ENCODE measurements at regions not wholly inside any gene's neighbourhood (a gene's known extent, or its start where the extent isn't known, plus 50 kb on each side); places are given as distances from the start of the nearest gene placed in this dataset.

- POLR2A ChIA-PET, result no interaction called here
- Mint-ChIP-seq H3K27me3 (peaks cover 4 to 19% (median 6%) of the 10 kb centered on the region in 5 donors), H3K27ac (no peak overlapping the region), H3K9me3 (no peaks in the 10 kb centered on the region), H3K4me3 (no peak overlapping the region), H3K4me1 (no peaks in the 10 kb centered on the region), H3K36me3 (no peaks in the 10 kb centered on the region)
- no peak for DNase-seq
- ATAC-seq, result no peak
Measured at GRCh38 chr3:104604326-104605010, 762.2 kb upstream of the ALCAM start.

- ATAC-seq (no peak), DNase-seq (no peak)
- H3K36me3 Mint-ChIP-seq, result no peaks in the 10 kb centered on the region
- no peak overlapping the region for H3K27ac Mint-ChIP-seq
- H3K9me3 Mint-ChIP-seq, result no peaks in the 10 kb centered on the region
- POLR2A ChIA-PET, result no interaction called here
- H3K27me3 Mint-ChIP-seq, result peaks cover 4 to 19% (median 5%) of the 10 kb centered on the region in 5 donors
- H3K4me1 Mint-ChIP-seq, result no peaks in the 10 kb centered on the region
- no peak overlapping the region for H3K4me3 Mint-ChIP-seq
Measured at GRCh38 chr3:104606812-104607211, 759.9 kb upstream of the ALCAM start.

GRCh38 chr3:104610730-104611652 is 755.7 kb upstream of the ALCAM start:
- Mint-ChIP-seq H3K4me1 (no peaks in the 10 kb centered on the region), H3K27ac (no peak overlapping the region), H3K27me3 (peaks cover 0 to 1% (median 0%) of the 10 kb centered on the region in 5 donors), H3K4me3 (no peak overlapping the region), H3K36me3 (no peaks in the 10 kb centered on the region), H3K9me3 (no peaks in the 10 kb centered on the region)
- no peak for DNase-seq
- no peak for ATAC-seq
- POLR2A ChIA-PET, result no interaction called here

- DNase-seq, result no peak
- Mint-ChIP-seq H3K36me3 (no peaks in the 10 kb centered on the region), H3K27ac (no peak overlapping the region), H3K4me1 (no peaks in the 10 kb centered on the region), H3K9me3 (no peaks in the 10 kb centered on the region), H3K27me3 (peaks cover 0 to 1% (median 0%) of the 10 kb centered on the region in 5 donors), H3K4me3 (no peak overlapping the region)
- POLR2A ChIA-PET, result no interaction called here
- no peak for ATAC-seq
Measured at GRCh38 chr3:104612218-104612617, 754.5 kb upstream of the ALCAM start.

GRCh38 chr3:104614564-104614963 is 752.1 kb upstream of the ALCAM start:
- peaks cover 0 to 2% (median 0%) of the 10 kb centered on the region in 5 donors for H3K27me3 Mint-ChIP-seq
- no peaks in the 10 kb centered on the region for H3K9me3 Mint-ChIP-seq
- H3K27ac Mint-ChIP-seq, result no peak overlapping the region
- no peak for DNase-seq
- POLR2A ChIA-PET, result no interaction called here
- peaks cover 0 to 3% (median 0%) of the 10 kb centered on the region in 3 donors for H3K36me3 Mint-ChIP-seq
- ATAC-seq, result no peak
- no peaks in the 10 kb centered on the region for H3K4me1 Mint-ChIP-seq
- no peak overlapping the region for H3K4me3 Mint-ChIP-seq

- no peaks in the 10 kb centered on the region for H3K4me1 Mint-ChIP-seq
- no peak overlapping the region for H3K4me3 Mint-ChIP-seq
- peaks cover 0 to 7% (median 2%) of the 10 kb centered on the region in 5 donors for H3K27me3 Mint-ChIP-seq
- ATAC-seq (no peak), DNase-seq (no peak)
- H3K27ac Mint-ChIP-seq, result peak overlapping the region in 1 of 10 donors; percentile 11
- H3K36me3 Mint-ChIP-seq, result peaks cover 0 to 4% (median 0%) of the 10 kb centered on the region in 3 donors
- no peaks in the 10 kb centered on the region for H3K9me3 Mint-ChIP-seq
- POLR2A ChIA-PET, result no interaction called here
Measured at GRCh38 chr3:104628185-104628789, 738.4 kb upstream of the ALCAM start.

- H3K27me3 Mint-ChIP-seq, result peaks cover 0 to 7% (median 2%) of the 10 kb centered on the region in 5 donors
- peaks cover 0 to 4% (median 0%) of the 10 kb centered on the region in 3 donors for H3K36me3 Mint-ChIP-seq
- H3K4me1 Mint-ChIP-seq, result no peaks in the 10 kb centered on the region
- no peak overlapping the region for H3K27ac Mint-ChIP-seq
- POLR2A ChIA-PET, result no interaction called here
- H3K4me3 Mint-ChIP-seq, result no peak overlapping the region
- DNase-seq, result no peak
- ATAC-seq, result no peak
- no peaks in the 10 kb centered on the region for H3K9me3 Mint-ChIP-seq
Measured at GRCh38 chr3:104629038-104629437, 737.7 kb upstream of the ALCAM start.

GRCh38 chr3:104631254-104631653 is 735.5 kb upstream of the ALCAM start:
- DNase-seq (no peak), ATAC-seq (no peak)
- H3K9me3 Mint-ChIP-seq, result no peaks in the 10 kb centered on the region
- H3K36me3 Mint-ChIP-seq, result peaks cover 0 to 6% (median 0%) of the 10 kb centered on the region in 3 donors
- H3K4me1 Mint-ChIP-seq, result no peaks in the 10 kb centered on the region
- H3K27me3 Mint-ChIP-seq, result peaks cover 0 to 11% (median 6%) of the 10 kb centered on the region in 5 donors
- POLR2A ChIA-PET, result no interaction called here
- H3K27ac Mint-ChIP-seq, result no peak overlapping the region
- no peak overlapping the region for H3K4me3 Mint-ChIP-seq

- POLR2A ChIA-PET, result no interaction called here
- Mint-ChIP-seq H3K4me1 (no peaks in the 10 kb centered on the region), H3K4me3 (no peak overlapping the region), H3K36me3 (peaks cover 0 to 10% (median 0%) of the 10 kb centered on the region in 3 donors), H3K9me3 (peaks cover 0 to 2% (median 0%) of the 10 kb centered on the region in 9 donors), H3K27ac (no peak overlapping the region), H3K27me3 (peaks cover 0 to 8% (median 4%) of the 10 kb centered on the region in 5 donors)
- no peak for DNase-seq
- no peak for ATAC-seq
Measured at GRCh38 chr3:104632521-104632920, 734.2 kb upstream of the ALCAM start.

- Mint-ChIP-seq H3K4me1 (no peaks in the 10 kb centered on the region), H3K27ac (no peak overlapping the region), H3K4me3 (no peak overlapping the region), H3K36me3 (peaks cover 0 to 10% (median 0%) of the 10 kb centered on the region in 3 donors), H3K27me3 (peaks cover 0 to 9% (median 4%) of the 10 kb centered on the region in 5 donors), H3K9me3 (peaks cover 0 to 3% (median under 1%) of the 10 kb centered on the region in 9 donors)
- ATAC-seq (no peak), DNase-seq (no peak)
- POLR2A ChIA-PET, result no interaction called here
Measured at GRCh38 chr3:104632947-104633346, 733.8 kb upstream of the ALCAM start.

- ATAC-seq, result no peak
- no peak for DNase-seq
- Mint-ChIP-seq H3K36me3 (peaks cover 0 to 10% (median 0%) of the 10 kb centered on the region in 3 donors), H3K27ac (no peak overlapping the region), H3K4me1 (no peaks in the 10 kb centered on the region), H3K27me3 (peaks cover 0 to 13% (median 4%) of the 10 kb centered on the region in 5 donors), H3K4me3 (no peak overlapping the region), H3K9me3 (peaks cover 0 to 21% (median 4%) of the 10 kb centered on the region in 9 donors)
- POLR2A ChIA-PET, result no interaction called here
Measured at GRCh38 chr3:104635872-104636580, 730.7 kb upstream of the ALCAM start.

- Mint-ChIP-seq H3K9me3 (peaks cover 0 to 22% (median 4%) of the 10 kb centered on the region in 9 donors), H3K4me3 (no peak overlapping the region), H3K36me3 (no peaks in the 10 kb centered on the region), H3K4me1 (no peaks in the 10 kb centered on the region), H3K27me3 (peaks cover 0 to 5% (median 0%) of the 10 kb centered on the region in 5 donors), H3K27ac (no peak overlapping the region)
- ATAC-seq (no peak), DNase-seq (no peak)
- POLR2A ChIA-PET, result no interaction called here
Measured at GRCh38 chr3:104642827-104643226, 723.9 kb upstream of the ALCAM start.
